ENCODE measurements at regions not wholly inside any gene's neighbourhood (a gene's known extent, or its start where the extent isn't known, plus 50 kb on each side); places are given as distances from the start of the nearest gene placed in this dataset.

DNA sequence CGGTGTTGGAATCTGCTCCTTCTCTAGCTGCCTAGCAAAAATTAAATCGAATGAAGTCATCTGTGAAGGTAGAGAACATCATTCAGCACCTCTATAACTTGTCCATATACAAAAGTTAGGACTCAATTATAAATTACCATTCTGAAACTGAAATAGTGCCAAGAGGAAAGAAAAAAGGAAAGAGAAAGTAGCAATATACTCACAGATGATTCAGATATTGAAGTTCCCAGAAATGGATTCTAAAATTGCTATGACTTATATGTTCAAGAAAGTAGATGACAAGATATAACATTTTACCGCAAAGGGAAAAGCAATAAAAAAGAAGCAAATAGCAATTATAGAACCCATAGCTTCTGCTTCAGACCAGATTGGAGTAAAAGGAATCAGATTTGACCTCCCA, 333.6 kb upstream of the GYPC start:
- ChIA-PET POLR2A (ENCODE audit: low non-redundant PET) (no interaction called here), CTCF (no interaction called here)
- no peak for DNase-seq (ENCODE audit: low spot score)
- no peak overlapping the region for H3K4me3 ChIP-seq (ENCODE audit: low read depth, low read length, poor library complexity, severe bottlenecking)
- H3K27me3 ChIP-seq (replicated peaks; ENCODE audit: insufficient read depth, low read depth, low read length, poor library complexity) = no peaks in the 10 kb centered on the region
- TF ChIP-seq, protein P1, sequence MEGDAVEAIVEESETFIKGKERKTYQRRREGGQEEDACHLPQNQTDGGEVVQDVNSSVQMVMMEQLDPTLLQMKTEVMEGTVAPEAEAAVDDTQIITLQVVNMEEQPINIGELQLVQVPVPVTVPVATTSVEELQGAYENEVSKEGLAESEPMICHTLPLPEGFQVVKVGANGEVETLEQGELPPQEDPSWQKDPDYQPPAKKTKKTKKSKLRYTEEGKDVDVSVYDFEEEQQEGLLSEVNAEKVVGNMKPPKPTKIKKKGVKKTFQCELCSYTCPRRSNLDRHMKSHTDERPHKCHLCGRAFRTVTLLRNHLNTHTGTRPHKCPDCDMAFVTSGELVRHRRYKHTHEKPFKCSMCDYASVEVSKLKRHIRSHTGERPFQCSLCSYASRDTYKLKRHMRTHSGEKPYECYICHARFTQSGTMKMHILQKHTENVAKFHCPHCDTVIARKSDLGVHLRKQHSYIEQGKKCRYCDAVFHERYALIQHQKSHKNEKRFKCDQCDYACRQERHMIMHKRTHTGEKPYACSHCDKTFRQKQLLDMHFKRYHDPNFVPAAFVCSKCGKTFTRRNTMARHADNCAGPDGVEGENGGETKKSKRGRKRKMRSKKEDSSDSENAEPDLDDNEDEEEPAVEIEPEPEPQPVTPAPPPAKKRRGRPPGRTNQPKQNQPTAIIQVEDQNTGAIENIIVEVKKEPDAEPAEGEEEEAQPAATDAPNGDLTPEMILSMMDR (conservative IDR thresholded peaks at IDR 0.05; ENCODE audit: low read depth, low read length) = no peak
- TF ChIP-seq EZH2 (IDR thresholded peaks at IDR 0.05; ENCODE audit: borderline replicate concordance, low read depth, low read length, poor library complexity, severe bottlenecking) = no peak
- H3K36me3 ChIP-seq (ENCODE audit: insufficient read depth, low read length, poor library complexity, severe bottlenecking) = no peaks in the 10 kb centered on the region
- no peaks in the 10 kb centered on the region for H3K9me3 ChIP-seq (ENCODE audit: low read depth, low read length, poor library complexity, severe bottlenecking)
- intact Hi-C loops (cut with micrococcal nuclease; ENCODE audit: unreplicated experiment) = no loop called here
- H3K4me1 ChIP-seq (ENCODE audit: insufficient read depth, low read length, poor library complexity, severe bottlenecking) = no peaks in the 10 kb centered on the region
- BruUV-seq (replicated peaks) = no TSS peak
- no peak overlapping the region for H3K27ac ChIP-seq (ENCODE audit: low read depth, low read length, poor library complexity, severe bottlenecking)

DNA sequence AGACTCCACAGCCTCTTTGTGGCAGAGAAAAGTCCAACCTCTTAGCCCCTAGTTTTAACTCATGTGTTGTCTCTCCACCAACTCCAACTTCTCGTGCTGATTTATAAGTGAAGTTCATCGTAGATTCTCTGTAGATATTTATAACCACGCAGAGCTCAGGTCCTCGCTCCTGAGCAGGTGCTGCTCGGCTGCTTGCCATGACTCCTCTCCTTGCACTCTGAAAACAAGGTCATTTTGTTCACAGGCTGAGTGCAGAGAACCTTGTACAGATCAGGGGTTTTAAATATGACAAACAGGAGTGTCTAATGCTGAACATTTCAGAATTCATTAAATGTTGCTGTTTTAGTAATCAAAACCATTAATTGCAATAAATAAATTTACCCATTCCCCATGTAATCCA, 330.8 kb upstream of the GYPC start:
- POLR2A ChIA-PET (ENCODE audit: low non-redundant PET) = no interaction called here
- intact Hi-C loops (cut with micrococcal nuclease; ENCODE audit: unreplicated experiment) = no loop called here

DNA sequence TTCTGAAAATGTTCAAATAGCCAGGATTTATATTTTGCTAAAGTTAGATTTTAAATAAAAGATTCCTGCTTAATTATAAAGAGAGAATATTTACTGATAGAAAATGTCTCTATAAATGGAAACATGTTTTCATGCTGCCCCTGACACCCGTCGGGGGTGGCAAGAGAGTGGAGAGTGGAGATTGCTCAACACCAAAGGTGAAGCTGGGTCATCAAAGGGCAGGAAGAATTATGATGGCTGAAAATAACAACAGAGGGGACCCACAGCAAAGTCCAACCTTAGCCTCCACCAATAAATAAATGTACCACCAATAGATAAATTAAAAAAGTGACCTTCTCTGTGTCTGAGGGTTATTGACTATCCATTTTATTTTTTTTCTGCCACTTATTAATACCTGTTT, 326.8 kb upstream of the GYPC start:
- Histone ChIP-seq H3K4me3 (ENCODE audit: low read depth, low read length, poor library complexity, severe bottlenecking) (no peak overlapping the region), H3K27me3 (replicated peaks; ENCODE audit: insufficient read depth, low read depth, low read length, poor library complexity) (no peaks in the 10 kb centered on the region), H3K27ac (ENCODE audit: low read depth, low read length, poor library complexity, severe bottlenecking) (no peak overlapping the region), H3K4me1 (ENCODE audit: insufficient read depth, low read length, poor library complexity, severe bottlenecking) (no peaks in the 10 kb centered on the region), H3K36me3 (ENCODE audit: insufficient read depth, low read length, poor library complexity, severe bottlenecking) (no peaks in the 10 kb centered on the region), H3K9me3 (ENCODE audit: low read depth, low read length, poor library complexity, severe bottlenecking) (peaks cover 11% of the 10 kb centered on the region)
- CTCF ChIA-PET = no interaction called here
- no peak for DNase-seq (ENCODE audit: low spot score)
- TF ChIP-seq, protein P1 (conservative IDR thresholded peaks at IDR 0.05; ENCODE audit: low read depth, low read length) = no peak
- no peak for TF ChIP-seq EZH2 (IDR thresholded peaks at IDR 0.05; ENCODE audit: borderline replicate concordance, low read depth, low read length, poor library complexity, severe bottlenecking)
- intact Hi-C loops (cut with micrococcal nuclease; ENCODE audit: unreplicated experiment) = no loop called here
- no TSS peak for BruUV-seq (replicated peaks)
- POLR2A ChIA-PET (ENCODE audit: low non-redundant PET) = no interaction called here

More for the DNA sequence above, 330.8 kb upstream of the GYPC start:
- no peak overlapping the region for H3K4me3 ChIP-seq (ENCODE audit: low read depth, low read length, poor library complexity, severe bottlenecking)
- no peaks in the 10 kb centered on the region for H3K27me3 ChIP-seq (replicated peaks; ENCODE audit: insufficient read depth, low read depth, low read length, poor library complexity)
- BruUV-seq (replicated peaks) = no TSS peak
- H3K4me1 ChIP-seq (ENCODE audit: insufficient read depth, low read length, poor library complexity, severe bottlenecking) = no peaks in the 10 kb centered on the region
- H3K9me3 ChIP-seq (ENCODE audit: low read depth, low read length, poor library complexity, severe bottlenecking) = no peaks in the 10 kb centered on the region
- H3K36me3 ChIP-seq (ENCODE audit: insufficient read depth, low read length, poor library complexity, severe bottlenecking) = no peaks in the 10 kb centered on the region
- CTCF ChIA-PET = no interaction called here
- no peak for DNase-seq (ENCODE audit: low spot score)
- TF ChIP-seq, protein P1 (conservative IDR thresholded peaks at IDR 0.05; ENCODE audit: low read depth, low read length) = no peak
- no peak for TF ChIP-seq EZH2 (IDR thresholded peaks at IDR 0.05; ENCODE audit: borderline replicate concordance, low read depth, low read length, poor library complexity, severe bottlenecking)
- H3K27ac ChIP-seq (ENCODE audit: low read depth, low read length, poor library complexity, severe bottlenecking) = no peak overlapping the region
